ENCODE measurements at regions not wholly inside any gene's neighbourhood (a gene's known extent, or its start where the extent isn't known, plus 50 kb on each side); places are given as distances from the start of the nearest gene placed in this dataset.

DNA sequence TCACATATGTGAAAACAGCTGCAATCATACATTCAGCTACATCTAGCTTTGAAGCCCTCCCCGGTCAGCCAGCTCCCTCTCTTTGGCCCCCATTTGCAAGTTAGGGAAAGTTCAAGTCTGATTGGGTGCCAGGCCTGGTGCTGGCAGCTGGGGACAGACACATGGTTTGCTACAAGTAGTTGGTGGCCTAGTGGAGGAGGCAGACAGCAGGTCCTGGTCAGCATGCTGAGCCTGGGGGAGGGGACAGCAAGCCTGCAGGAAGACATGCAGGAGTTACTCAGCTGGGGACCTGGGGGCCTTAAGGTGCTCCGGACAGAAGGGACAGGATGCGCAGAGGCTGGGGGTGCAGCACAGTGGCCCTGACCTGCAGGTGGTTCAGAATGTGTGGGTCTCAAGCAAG, 956.9 kb upstream of the ZNF722 start (continued):
- TF ChIP-seq NR2C2 (CRISPR knock-in tag; IDR thresholded peaks at IDR 0.05) (no peak), NR2C2 (tag; IDR thresholded peaks at IDR 0.05) (no peak), RBM39 (optimal IDR thresholded peaks at IDR 0.05; ENCODE audit: low read depth, low read length) (no peak), CBX2 (IDR thresholded peaks at IDR 0.05; ENCODE audit: insufficient read depth, low read length, poor library complexity, severe bottlenecking) (no peak)

DNA sequence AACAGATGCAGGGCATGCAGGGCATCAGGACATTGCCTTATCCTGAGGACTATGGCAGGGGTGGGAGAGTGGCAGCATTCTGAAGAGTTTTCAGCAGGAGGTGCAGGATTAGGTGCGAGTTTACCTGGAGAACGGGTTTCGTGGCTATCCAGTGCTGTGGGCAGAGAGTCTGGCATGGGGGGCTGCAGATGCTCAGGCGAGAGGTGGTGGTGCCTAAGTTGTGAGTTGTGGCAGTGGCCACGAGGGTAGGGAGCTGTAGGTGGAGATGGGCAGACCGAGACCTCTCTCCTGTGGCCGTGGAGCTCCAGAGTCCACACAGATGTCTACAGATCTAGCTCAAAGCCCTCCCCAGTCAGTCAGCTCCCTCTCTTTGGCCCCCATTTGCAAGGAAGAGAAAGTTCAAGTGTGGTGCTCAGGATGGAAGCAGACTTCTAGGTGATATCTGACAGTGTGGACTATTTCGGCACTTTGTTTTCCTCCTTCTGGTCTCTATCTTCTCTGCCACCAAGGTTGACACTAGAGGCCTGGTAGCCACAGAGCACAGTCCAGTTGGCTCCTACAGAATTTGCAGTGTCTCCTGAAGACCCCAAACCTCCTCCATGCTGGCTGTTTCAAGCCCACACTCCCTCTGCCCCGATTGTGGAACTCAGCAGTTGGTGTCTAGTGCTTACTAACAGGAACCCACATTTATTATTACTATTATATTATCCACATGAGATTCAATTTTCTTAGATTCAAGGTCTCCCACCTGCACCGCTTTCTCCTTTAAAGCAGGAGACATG, 955.7 kb upstream of the ZNF722 start:
- no TSS peak for BruUV-seq (replicated peaks)
- Histone ChIP-seq H3K27me3 (ENCODE audit: control insufficient read depth in 2 of 2, insufficient read depth in 2 of 2, low read length in 2 of 2) (no peaks in the 10 kb centered on the region), H3K9me3 (replicated peaks; ENCODE audit: control insufficient read depth, insufficient read depth, low read depth, low read length) (no peaks in the 10 kb centered on the region; the same call in 1 of the 2 replicates), H4K20me1 (replicated peaks; ENCODE audit: control insufficient read depth, insufficient read depth, low read length) (no peaks in the 10 kb centered on the region), H3K79me2 (ENCODE audit: control insufficient read depth, insufficient read depth, low read length) (no peaks in the 10 kb centered on the region), H3K4me3 (no peak overlapping the region), H3K9me1 (ENCODE audit: control insufficient read depth, insufficient read depth, low read length) (no peaks in the 10 kb centered on the region), H3K36me3 (ENCODE audit: control insufficient read depth, insufficient read depth, low read length) (no peaks in the 10 kb centered on the region), H3K4me2 (ENCODE audit: insufficient read depth, low read length) (no peak overlapping the region), H3K4me1 (replicated peaks in 1 of 2; ENCODE audit: control insufficient read depth in 2 of 2, insufficient read depth in 2 of 2, low read length in 2 of 2) (no peaks in the 10 kb centered on the region), H3K9ac (ENCODE audit: insufficient read depth in 1 of 2, low read depth in 2 of 2, low read length in 2 of 2) (no peak overlapping the region), H2AFZ (ENCODE audit: low read depth, low read length) (no peak overlapping the region), H3K27ac (ENCODE audit: extremely low read depth, low read depth, low read length) (no peak overlapping the region)
- ChIA-PET CTCF (ENCODE audit: low intra/inter-chr PET ratio) (no interaction called here), POLR2A (no interaction called here)
- ATAC-seq = no peak
- under 1% methylated on average over 10 of the region's 10 CpGs for WGBS (ENCODE audit: insufficient coverage, low coverage, missing lambda C conversion rate)
- TF ChIP-seq RBM25 (IDR thresholded peaks at IDR 0.05; ENCODE audit: low read depth, low read length, severe bottlenecking) = no peak
- no peak for TF ChIP-seq SETDB1 (IDR thresholded peaks at IDR 0.05; ENCODE audit: low read length)
- TF ChIP-seq RNF2 (IDR thresholded peaks at IDR 0.05) = no peak
- TF ChIP-seq SREBF2 (CRISPR knock-in tag; IDR thresholded peaks at IDR 0.05) = no peak
- no peak for TF ChIP-seq ILK (tag; IDR thresholded peaks at IDR 0.05; ENCODE audit: borderline replicate concordance, low read depth)
- TF ChIP-seq GABPA (tag; conservative IDR thresholded peaks at IDR 0.05; ENCODE audit: low read depth) = no peak
- TF ChIP-seq ARHGAP35 (IDR thresholded peaks at IDR 0.05; ENCODE audit: partially characterized antibody) = no peak
- no peak for TF ChIP-seq ZNF263 (CRISPR knock-in tag; IDR thresholded peaks at IDR 0.05; ENCODE audit: borderline replicate concordance)
- TF ChIP-seq, protein P1, sequence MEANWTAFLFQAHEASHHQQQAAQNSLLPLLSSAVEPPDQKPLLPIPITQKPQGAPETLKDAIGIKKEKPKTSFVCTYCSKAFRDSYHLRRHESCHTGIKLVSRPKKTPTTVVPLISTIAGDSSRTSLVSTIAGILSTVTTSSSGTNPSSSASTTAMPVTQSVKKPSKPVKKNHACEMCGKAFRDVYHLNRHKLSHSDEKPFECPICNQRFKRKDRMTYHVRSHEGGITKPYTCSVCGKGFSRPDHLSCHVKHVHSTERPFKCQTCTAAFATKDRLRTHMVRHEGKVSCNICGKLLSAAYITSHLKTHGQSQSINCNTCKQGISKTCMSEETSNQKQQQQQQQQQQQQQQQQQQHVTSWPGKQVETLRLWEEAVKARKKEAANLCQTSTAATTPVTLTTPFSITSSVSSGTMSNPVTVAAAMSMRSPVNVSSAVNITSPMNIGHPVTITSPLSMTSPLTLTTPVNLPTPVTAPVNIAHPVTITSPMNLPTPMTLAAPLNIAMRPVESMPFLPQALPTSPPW (CRISPR knock-in tag; IDR thresholded peaks at IDR 0.05) = no peak
- no peak for TF ChIP-seq BRF1 (IDR thresholded peaks at IDR 0.05; ENCODE audit: borderline replicate concordance, extremely low read depth, insufficient read length)
- no peak for TF ChIP-seq ZZZ3 (IDR thresholded peaks at IDR 0.05)
- TF ChIP-seq STAG1 (CRISPR knock-in tag; IDR thresholded peaks at IDR 0.05; ENCODE audit: borderline replicate concordance) = no peak
- TF ChIP-seq, protein P2, sequence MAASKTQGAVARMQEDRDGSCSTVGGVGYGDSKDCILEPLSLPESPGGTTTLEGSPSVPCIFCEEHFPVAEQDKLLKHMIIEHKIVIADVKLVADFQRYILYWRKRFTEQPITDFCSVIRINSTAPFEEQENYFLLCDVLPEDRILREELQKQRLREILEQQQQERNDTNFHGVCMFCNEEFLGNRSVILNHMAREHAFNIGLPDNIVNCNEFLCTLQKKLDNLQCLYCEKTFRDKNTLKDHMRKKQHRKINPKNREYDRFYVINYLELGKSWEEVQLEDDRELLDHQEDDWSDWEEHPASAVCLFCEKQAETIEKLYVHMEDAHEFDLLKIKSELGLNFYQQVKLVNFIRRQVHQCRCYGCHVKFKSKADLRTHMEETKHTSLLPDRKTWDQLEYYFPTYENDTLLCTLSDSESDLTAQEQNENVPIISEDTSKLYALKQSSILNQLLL (CRISPR knock-in tag; IDR thresholded peaks at IDR 0.05; ENCODE audit: borderline replicate concordance) = no peak
- FAIRE-seq = no peak
- no peak for DNase-seq (ENCODE audit: extremely low read depth in 1 of 4, low spot score in 3 of 4)
- intact Hi-C loops (cut with micrococcal nuclease) = no loop called here
- in situ Hi-C loops (cut with MboI) = no loop called here
